Neural progenitor cell (in vitro differentiated cells): ENCODE measurements at regions not wholly inside any gene's neighbourhood (a gene's known extent, or its start where the extent isn't known, plus 50 kb on each side); places are given as distances from the start of the nearest gene placed in this dataset.

ENCODE experiments used
- DNase-seq: peaks from one replicate; pipeline ENCODE4 v3.0.0-alpha.2; 2016; ENCODE audit warnings: low spot score
- H2AFZ ChIP-seq: fragments of 200-600 bp; sonication (generic); replicated peaks from 2 replicates; pipeline ENCODE4 v1.6.1; 2016; ENCODE audit warnings: antibody characterized with exemption
- H3F3A ChIP-seq: fragments of 200-600 bp; sonication (generic); 2 replicates; pipeline ENCODE4 v1.6.1; 2016; ENCODE audit warnings: antibody characterized with exemption, low read depth
- H3K27ac ChIP-seq: fragments of 200-600 bp; sonication (generic); 2 replicates; pipeline ENCODE4 v1.5.1; 2016; ENCODE audit warnings: mild to moderate bottlenecking
- H3K27me3 ChIP-seq: fragments of 200-600 bp; sonication (generic); 2 replicates; pipeline ENCODE4 v1.6.1; 2016; ENCODE audit warnings: mild to moderate bottlenecking, moderate library complexity
- H3K36me3 ChIP-seq: fragments of 200-600 bp; sonication (generic); 2 replicates; pipeline ENCODE4 v1.5.1; 2016
- H3K4me1 ChIP-seq: fragments of 200-600 bp; sonication (generic); 2 replicates; pipeline ENCODE4 v1.6.1; 2016; ENCODE audit warnings: mixed run types
- H3K4me2 ChIP-seq: fragments of 200-600 bp; sonication (generic); 2 replicates; pipeline ENCODE4 v1.6.1; 2016
- H3K4me3 ChIP-seq: fragments of 200-600 bp; sonication (generic); 2 replicates; pipeline ENCODE4 v1.5.1; 2016
- H3K79me2 ChIP-seq: fragments of 200-600 bp; sonication (generic); 2 replicates; pipeline ENCODE4 v1.6.1; 2016; ENCODE audit warnings: low read depth
- H3K9ac ChIP-seq: fragments of 200-600 bp; sonication (generic); 2 replicates; pipeline ENCODE4 v1.6.1; 2016
- H3K9me3 ChIP-seq: fragments of 200-600 bp; sonication (generic); 2 replicates; pipeline ENCODE4 v1.5.1; 2016; ENCODE audit warnings: low read depth
- H4K20me1 ChIP-seq: fragments of 200-600 bp; sonication (generic); 2 replicates; pipeline ENCODE4 v1.6.1; 2016; ENCODE audit warnings: low read depth
- H3K27ac Mint-ChIP-seq: 3 replicates; pipeline ENCODE4 v1.8.0; 2021; ENCODE audit warnings: mixed read lengths
- H3K27me3 Mint-ChIP-seq: 2 replicates; pipeline ENCODE4 v1.8.0; 2022; ENCODE audit warnings: low read depth, mild to moderate bottlenecking, inconsistent platforms, moderate library complexity, mixed read lengths; ENCODE audit not compliant: insufficient read depth
- H3K36me3 Mint-ChIP-seq: 3 replicates; pipeline ENCODE4 v1.8.0; 2021; ENCODE audit warnings: mixed read lengths
- H3K4me1 Mint-ChIP-seq: 3 replicates; pipeline ENCODE4 v1.8.0; 2021; ENCODE audit warnings: mixed read lengths
- H3K4me3 Mint-ChIP-seq: 3 replicates; pipeline ENCODE4 v1.8.0; 2021; ENCODE audit warnings: mild to moderate bottlenecking, moderate library complexity, mixed read lengths
- H3K9me3 Mint-ChIP-seq: 3 replicates; pipeline ENCODE4 v1.8.0; 2020; ENCODE audit warnings: mixed read lengths
- EZH2 ChIP-seq: fragments of 200-600 bp; sonication (generic); IDR thresholded peaks from 2 replicates; pipeline ENCODE4 v1.6.1; 2017; ENCODE audit warnings: antibody characterized with exemption, mild to moderate bottlenecking, moderate library complexity
- EZH2phosphoT487 ChIP-seq: fragments of 200-600 bp; sonication (generic); IDR thresholded peaks from 2 replicates; pipeline ENCODE4 v1.6.1; 2017; ENCODE audit warnings: antibody characterized with exemption
- TF ChIP-seq, protein P1 (sequence below): fragments of 200-600 bp; sonication (generic); IDR thresholded peaks from 2 replicates; pipeline ENCODE4 v1.5.1; 2017; ENCODE audit warnings: antibody characterized with exemption, mild to moderate bottlenecking

DNA sequence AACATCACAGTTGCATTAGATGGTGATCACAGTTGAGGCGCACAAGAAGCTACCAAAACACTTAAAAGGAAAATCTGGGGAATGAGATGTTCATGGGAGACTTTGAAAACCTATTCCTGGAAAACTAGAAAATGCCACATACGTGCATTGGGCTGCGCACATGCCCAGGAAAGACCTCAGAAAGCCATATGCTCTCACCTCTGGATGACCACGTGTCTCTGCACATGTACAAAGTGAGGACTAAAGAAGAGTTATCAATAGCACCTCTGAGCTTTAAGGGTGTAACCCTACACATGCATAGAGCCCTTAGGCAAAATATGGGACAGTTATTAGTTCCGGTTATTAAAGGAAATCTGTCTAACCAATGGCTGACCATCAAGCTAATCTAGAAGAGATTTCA is 77.7 kb downstream of the CRPPA start:
- peaks cover 5% of the 10 kb centered on the region for H3K27me3 Mint-ChIP-seq

DNA sequence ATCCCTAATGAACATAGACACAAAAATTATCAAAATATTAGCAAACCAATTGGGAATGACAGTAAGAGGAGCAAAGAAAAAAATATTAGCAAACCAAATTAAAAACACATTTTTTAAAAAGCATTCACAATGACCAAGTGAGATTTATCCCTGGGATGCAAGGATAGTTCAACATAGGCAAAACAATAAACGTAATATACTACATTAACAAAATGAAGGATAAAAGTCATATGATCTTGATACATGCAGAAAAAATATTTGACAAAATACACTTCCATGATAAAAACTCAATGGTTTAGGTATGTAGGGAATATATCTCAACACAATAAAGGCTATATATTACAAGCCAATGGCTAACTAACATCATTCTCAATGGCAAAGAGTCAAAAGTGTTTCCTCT is 83.3 kb downstream of the CRPPA start:
- H3K27me3 Mint-ChIP-seq: peaks cover 2% of the 10 kb centered on the region
- no peak for DNase-seq
- TF ChIP-seq EZH2: no peak
- Histone ChIP-seq H3K9me3 (peaks cover 5% of the 10 kb centered on the region), H3F3A (peaks cover 7% of the 10 kb centered on the region), H3K36me3 (no peaks in the 10 kb centered on the region), H2AFZ (no peak overlapping the region), H4K20me1 (no peaks in the 10 kb centered on the region), H3K9ac (no peak overlapping the region), H3K27ac (no peak overlapping the region), H3K4me3 (no peak overlapping the region), H3K4me1 (no peaks in the 10 kb centered on the region), H3K4me2 (no peak overlapping the region), H3K27me3 (no peaks in the 10 kb centered on the region), H3K79me2 (no peaks in the 10 kb centered on the region)
- no peaks in the 10 kb centered on the region for H3K4me1 Mint-ChIP-seq
- H3K4me3 Mint-ChIP-seq: no peak overlapping the region
- H3K9me3 Mint-ChIP-seq: peaks cover 5% of the 10 kb centered on the region
- no peak overlapping the region for H3K27ac Mint-ChIP-seq
- H3K36me3 Mint-ChIP-seq: no peaks in the 10 kb centered on the region

More for the DNA sequence above, 77.7 kb downstream of the CRPPA start:
- Mint-ChIP-seq H3K4me3 (no peak overlapping the region), H3K36me3 (no peaks in the 10 kb centered on the region), H3K9me3 (peaks cover 10% of the 10 kb centered on the region), H3K27ac (no peak overlapping the region), H3K4me1 (peaks cover 5% of the 10 kb centered on the region)
- Histone ChIP-seq H3K27me3 (no peaks in the 10 kb centered on the region), H3K4me3 (no peak overlapping the region), H3K9me3 (peaks cover 6% of the 10 kb centered on the region), H3K27ac (no peak overlapping the region), H3K9ac (no peak overlapping the region), H4K20me1 (no peaks in the 10 kb centered on the region), H2AFZ (no peak overlapping the region), H3K36me3 (peaks cover 6% of the 10 kb centered on the region), H3F3A (peaks cover 14% of the 10 kb centered on the region), H3K4me1 (peaks cover 15% of the 10 kb centered on the region), H3K4me2 (no peak overlapping the region), H3K79me2 (no peaks in the 10 kb centered on the region)
- DNase-seq: no peak
- TF ChIP-seq, protein P1, sequence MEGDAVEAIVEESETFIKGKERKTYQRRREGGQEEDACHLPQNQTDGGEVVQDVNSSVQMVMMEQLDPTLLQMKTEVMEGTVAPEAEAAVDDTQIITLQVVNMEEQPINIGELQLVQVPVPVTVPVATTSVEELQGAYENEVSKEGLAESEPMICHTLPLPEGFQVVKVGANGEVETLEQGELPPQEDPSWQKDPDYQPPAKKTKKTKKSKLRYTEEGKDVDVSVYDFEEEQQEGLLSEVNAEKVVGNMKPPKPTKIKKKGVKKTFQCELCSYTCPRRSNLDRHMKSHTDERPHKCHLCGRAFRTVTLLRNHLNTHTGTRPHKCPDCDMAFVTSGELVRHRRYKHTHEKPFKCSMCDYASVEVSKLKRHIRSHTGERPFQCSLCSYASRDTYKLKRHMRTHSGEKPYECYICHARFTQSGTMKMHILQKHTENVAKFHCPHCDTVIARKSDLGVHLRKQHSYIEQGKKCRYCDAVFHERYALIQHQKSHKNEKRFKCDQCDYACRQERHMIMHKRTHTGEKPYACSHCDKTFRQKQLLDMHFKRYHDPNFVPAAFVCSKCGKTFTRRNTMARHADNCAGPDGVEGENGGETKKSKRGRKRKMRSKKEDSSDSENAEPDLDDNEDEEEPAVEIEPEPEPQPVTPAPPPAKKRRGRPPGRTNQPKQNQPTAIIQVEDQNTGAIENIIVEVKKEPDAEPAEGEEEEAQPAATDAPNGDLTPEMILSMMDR: no peak
- no peak for TF ChIP-seq EZH2phosphoT487

DNA sequence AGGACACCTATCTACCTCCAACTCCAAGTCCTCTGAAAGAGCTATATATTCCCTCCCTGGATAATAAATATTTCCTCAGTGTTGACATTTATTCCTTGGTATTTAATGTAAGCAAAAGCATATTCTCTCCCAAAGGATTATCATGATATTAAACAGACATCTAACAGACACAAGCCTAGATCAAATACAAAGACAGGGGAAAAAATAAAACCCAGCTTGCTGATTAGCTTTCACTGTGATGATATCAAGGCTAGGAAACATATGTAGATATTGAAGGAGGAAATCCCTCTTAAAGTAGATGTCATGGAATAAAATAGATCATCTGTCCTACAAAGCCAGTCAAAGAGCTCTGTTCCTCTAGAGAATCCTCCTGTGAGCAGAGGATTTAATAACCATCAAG is 95.2 kb downstream of the CRPPA start:
- Histone ChIP-seq H3K27ac (no peak overlapping the region), H3K4me3 (no peak overlapping the region), H2AFZ (no peak overlapping the region), H3K4me2 (no peak overlapping the region), H3K27me3 (no peaks in the 10 kb centered on the region), H4K20me1 (no peaks in the 10 kb centered on the region), H3K4me1 (no peaks in the 10 kb centered on the region), H3K9me3 (no peaks in the 10 kb centered on the region), H3K36me3 (no peaks in the 10 kb centered on the region), H3K9ac (no peak overlapping the region), H3K79me2 (no peaks in the 10 kb centered on the region), H3F3A (no peaks in the 10 kb centered on the region)
- Mint-ChIP-seq H3K27ac (no peak overlapping the region), H3K4me1 (no peaks in the 10 kb centered on the region), H3K9me3 (no peaks in the 10 kb centered on the region), H3K36me3 (no peaks in the 10 kb centered on the region), H3K27me3 (no peaks in the 10 kb centered on the region), H3K4me3 (no peak overlapping the region)
- TF ChIP-seq, protein P1: no peak
- TF ChIP-seq EZH2 (no peak), EZH2phosphoT487 (no peak)
- DNase-seq: no peak

DNA sequence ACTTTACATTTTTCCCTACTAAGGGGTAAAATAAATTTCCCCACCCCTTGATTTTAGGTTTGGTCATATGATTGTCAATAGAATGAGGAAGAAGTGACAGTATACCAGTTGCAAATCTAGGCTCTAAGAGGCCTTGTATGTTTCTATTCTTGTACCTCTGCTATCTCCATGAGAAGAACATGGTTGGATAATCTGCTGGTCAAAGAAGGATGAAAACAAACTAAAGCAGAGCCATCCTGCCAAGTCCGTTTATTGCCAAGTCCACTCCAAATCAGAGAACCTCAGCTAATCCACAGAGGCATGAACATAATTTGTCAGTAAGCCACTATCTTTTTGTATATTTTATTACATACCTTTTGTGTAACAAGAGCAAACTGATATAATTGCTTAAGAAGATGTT is 98.0 kb downstream of the CRPPA start:
- Histone ChIP-seq H3K4me3 (no peak overlapping the region), H3K9ac (no peak overlapping the region), H3K4me2 (no peak overlapping the region), H3K9me3 (no peaks in the 10 kb centered on the region), H3F3A (no peaks in the 10 kb centered on the region), H3K27me3 (no peaks in the 10 kb centered on the region), H3K79me2 (no peaks in the 10 kb centered on the region), H2AFZ (no peak overlapping the region), H3K4me1 (no peaks in the 10 kb centered on the region), H4K20me1 (no peaks in the 10 kb centered on the region), H3K27ac (no peak overlapping the region), H3K36me3 (no peaks in the 10 kb centered on the region)
- no peak for DNase-seq
- H3K4me1 Mint-ChIP-seq: no peaks in the 10 kb centered on the region
- H3K4me3 Mint-ChIP-seq: no peak overlapping the region
- TF ChIP-seq EZH2phosphoT487 (no peak), EZH2 (no peak)
- TF ChIP-seq, protein P1: no peak
- no peaks in the 10 kb centered on the region for H3K9me3 Mint-ChIP-seq
- H3K27ac Mint-ChIP-seq: no peak overlapping the region
- H3K36me3 Mint-ChIP-seq: no peaks in the 10 kb centered on the region
- no peaks in the 10 kb centered on the region for H3K27me3 Mint-ChIP-seq
